ENCODE measurements at regions not wholly inside any gene's neighbourhood (a gene's known extent, or its start where the extent isn't known, plus 50 kb on each side); places are given as distances from the start of the nearest gene placed in this dataset.

GRCh38 chr9:17875886-17876285 lies 297.0 kb downstream of the SH3GL2 start:
- TF ChIP-seq CTCF (conservative IDR thresholded peaks at IDR 0.05 in 1 of 2, IDR thresholded peaks at IDR 0.05 in 1 of 2; ENCODE audit: extremely low read depth in 1 of 2, insufficient read depth in 1 of 2, low read depth in 1 of 2, low read length in 2 of 2) (no peak), EZH2 (IDR thresholded peaks at IDR 0.05; ENCODE audit: borderline replicate concordance, low read length) (no peak)
